Activated T-cell treated with anti-CD3 and anti-CD28 coated beads for 1 hour (primary cell): ENCODE measurements at regions not wholly inside any gene's neighbourhood (a gene's known extent, or its start where the extent isn't known, plus 50 kb on each side); places are given as distances from the start of the nearest gene placed in this dataset.

Experiments used
- DNase-seq: peaks from one replicate; pipeline ENCODE4 v3.0.0-alpha.2; 2020; ENCODE audit warnings: low read depth

DNA sequence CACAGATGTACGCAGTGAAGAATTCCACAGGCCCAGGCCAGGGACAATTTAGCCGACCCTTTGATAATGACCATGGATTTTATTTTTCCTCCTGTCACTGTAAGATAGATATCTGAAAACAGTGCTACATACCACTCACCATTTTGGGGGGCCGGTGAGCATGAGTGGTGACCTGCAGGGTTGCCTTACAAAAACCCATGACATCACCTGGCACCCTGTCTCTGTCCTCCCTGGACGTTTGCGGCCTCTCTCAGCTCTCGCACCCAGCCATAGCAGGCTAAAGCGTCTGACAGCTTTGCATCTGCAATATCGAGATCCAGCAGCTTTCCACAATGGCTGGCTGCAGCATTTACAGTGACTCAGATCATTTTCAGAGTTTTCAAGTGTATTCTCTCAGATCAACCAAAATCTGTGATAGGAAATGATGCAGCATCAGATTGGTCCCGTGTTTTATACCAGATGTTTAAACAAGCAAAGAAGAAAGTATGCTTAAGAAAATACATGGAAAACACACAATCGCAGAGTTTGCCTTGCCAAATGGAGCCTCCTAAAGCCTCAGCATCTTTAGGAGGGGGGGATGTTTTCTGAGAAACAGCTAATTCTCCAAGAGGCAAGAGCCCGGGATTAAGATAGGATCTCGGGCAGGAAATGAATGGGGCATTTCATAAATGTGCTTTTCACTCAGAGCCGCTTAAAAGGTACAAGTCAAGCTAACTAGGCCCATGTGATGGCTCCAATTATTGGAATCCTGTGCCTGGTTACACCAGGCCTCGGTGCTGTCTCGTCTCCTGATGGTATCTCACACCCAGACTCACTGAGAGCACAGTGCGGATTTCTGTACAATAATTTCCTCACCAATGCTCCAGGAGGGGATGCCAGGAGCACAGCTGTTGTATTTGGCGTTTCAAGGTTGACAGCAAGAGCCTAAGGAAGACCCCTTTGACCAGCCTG lies 257.3 kb downstream of the XXYLT1 start:
- no peak for DNase-seq

DNA sequence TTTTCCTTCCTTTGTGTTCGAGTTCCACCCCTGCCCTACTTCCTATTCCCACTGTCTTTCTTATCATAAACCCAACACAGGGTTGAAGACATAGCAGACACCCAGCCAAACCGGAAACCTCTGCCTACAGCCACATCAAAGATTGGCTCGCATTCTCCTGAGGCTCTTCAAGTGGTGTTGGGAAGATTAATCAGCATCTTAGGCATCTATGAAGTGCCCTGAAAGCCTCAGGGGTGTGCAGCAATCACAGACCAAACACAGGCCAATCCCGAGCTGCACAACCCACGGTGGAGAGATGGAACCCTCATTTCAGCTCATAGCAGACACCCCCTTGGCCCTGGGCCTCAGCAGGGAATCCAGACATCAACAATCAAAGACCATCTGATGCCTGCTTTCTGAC lies 255.9 kb downstream of the XXYLT1 start:
- no peak for DNase-seq

DNA sequence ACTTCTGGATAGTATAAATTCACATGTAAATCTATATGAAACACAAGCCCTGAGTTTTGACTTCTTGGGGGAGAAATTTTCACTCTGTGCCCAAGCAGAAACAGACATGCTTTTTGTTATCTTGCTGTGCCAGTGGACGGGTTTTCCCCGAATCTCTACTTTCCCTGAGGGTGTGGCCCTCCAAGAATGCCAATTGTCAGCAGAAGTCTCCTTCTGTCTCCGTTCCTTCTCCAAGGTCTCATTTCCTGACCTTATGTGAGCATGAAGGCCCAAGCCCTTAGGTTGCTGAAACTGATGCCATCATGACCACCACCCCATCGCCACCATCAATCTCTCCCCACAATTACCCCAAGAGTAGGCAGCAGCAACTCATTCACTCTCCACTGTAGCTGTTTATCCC lies 253.8 kb downstream of the XXYLT1 start:
- DNase-seq, result no peak
